IPS DF 6.9 (cell line): ENCODE measurements at regions not wholly inside any gene's neighbourhood (a gene's known extent, or its start where the extent isn't known, plus 50 kb on each side); places are given as distances from the start of the nearest gene placed in this dataset.
A peak's percentile ranks its signal among the peaks of the same experiment; 100 is the strongest.

Experiments used
- DNase-seq: peaks from one replicate; pipeline ENCODE4 v3.0.0-alpha.2; 2013; ENCODE audit warnings: low read depth, low spot score
- H3K27ac ChIP-seq: one replicate; pipeline ENCODE4 v1.5.1; 2013; ENCODE audit warnings: low read length, control low read depth
- H3K27me3 ChIP-seq: 2 replicates; pipeline ENCODE4 v1.6.1; 2013; ENCODE audit warnings: mild to moderate bottlenecking, low read length; ENCODE audit not compliant: control insufficient read depth, insufficient read depth
- H3K36me3 ChIP-seq: 2 replicates; pipeline ENCODE4 v1.6.1; 2013; ENCODE audit warnings: low read length; ENCODE audit not compliant: control insufficient read depth, insufficient read depth
- H3K4me1 ChIP-seq: 2 replicates; pipeline ENCODE4 v1.6.1; 2013; ENCODE audit warnings: low read length; ENCODE audit not compliant: control insufficient read depth, insufficient read depth
- H3K4me3 ChIP-seq: 2 replicates; pipeline ENCODE4 v1.5.1; 2013; ENCODE audit warnings: mild to moderate bottlenecking, low read length
- H3K9me3 ChIP-seq: 2 replicates; pipeline ENCODE4 v1.6.1; 2013; ENCODE audit warnings: low read length, inconsistent platforms; ENCODE audit not compliant: control insufficient read depth, insufficient read depth
- WGBS: extraction: QIAGEN DNeasy Blood & Tissue Kit; methylation state at CpG from one replicate; pipeline ENCODE4 v1.1.7; 2013; ENCODE audit warnings: mixed read lengths, missing lambda C conversion rate; ENCODE audit not compliant: insufficient read length, insufficient coverage; 5-methylcytosine and 5-hydroxymethylcytosine counted together

DNA sequence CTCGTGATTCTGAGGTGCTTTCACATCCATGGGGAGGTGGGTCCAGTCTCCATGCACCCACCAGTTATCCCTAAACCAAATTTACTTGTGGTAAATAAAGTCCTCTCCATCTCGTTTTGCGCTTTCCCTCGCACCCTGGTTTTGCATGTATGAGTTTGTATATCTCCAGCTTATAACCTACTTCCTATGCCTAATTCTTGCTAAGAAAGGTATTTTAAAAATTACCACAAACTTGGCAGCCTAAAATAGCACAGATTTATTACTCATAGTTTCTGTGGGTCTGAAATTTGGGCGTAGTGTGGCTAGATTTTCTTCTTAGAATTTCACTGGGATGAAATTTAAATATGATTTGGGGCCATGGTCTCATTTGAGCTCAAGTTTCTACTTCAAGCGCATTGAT lies 511.5 kb downstream of the NYAP2 start:
- Histone ChIP-seq H3K27ac (no peak overlapping the region), H3K36me3 (no peaks in the 10 kb centered on the region), H3K4me3 (no peak overlapping the region), H3K27me3 (no peaks in the 10 kb centered on the region), H3K4me1 (no peaks in the 10 kb centered on the region), H3K9me3 (no peaks in the 10 kb centered on the region)
- no CpG with 5 or more reads among the region's 6 CpGs for WGBS
- no peak for DNase-seq

GRCh38 chr2:225895126-225895525 lies 495.6 kb downstream of the NYAP2 start:
- no peak for DNase-seq
- Histone ChIP-seq H3K27ac (no peak overlapping the region), H3K4me1 (no peaks in the 10 kb centered on the region), H3K36me3 (no peaks in the 10 kb centered on the region), H3K27me3 (no peaks in the 10 kb centered on the region), H3K9me3 (no peaks in the 10 kb centered on the region), H3K4me3 (no peak overlapping the region)
- WGBS = no CpG with 5 or more reads among the region's 1 CpG

DNA sequence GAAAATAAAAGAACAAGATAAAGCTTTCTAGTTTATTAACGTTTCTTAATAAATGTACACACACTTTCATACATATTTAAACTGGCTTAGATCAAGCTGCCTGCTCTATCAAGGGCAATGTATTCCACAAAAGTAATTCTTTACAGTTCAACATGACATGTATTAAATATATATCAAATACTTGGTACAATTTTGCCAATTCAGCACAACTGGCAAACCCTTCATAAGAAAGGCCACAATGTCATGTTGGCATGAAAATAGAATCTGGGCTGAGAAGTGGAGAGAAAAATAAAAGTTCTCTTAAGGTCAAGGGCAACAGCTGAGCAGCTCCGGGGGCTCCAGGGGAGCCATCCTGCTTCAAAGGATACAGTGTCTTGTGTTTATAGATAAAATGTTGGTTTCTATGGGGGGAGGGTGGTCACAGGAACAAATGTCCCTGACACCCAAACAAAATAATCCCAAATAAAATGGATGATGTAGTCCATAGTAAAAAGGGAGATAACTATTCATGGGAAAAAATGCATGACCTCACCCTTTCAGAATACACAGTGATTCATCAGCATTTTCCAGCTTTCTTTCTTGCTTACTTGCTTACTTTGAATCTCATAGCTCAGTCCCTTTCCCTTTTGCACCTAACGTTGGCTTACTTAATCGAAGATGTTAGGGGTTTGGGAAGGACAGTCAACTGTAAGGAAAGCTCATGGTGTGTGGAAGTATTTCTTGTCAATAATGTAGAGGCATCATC lies 494.9 kb downstream of the NYAP2 start:
- WGBS = no CpG with 5 or more reads among the region's 4 CpGs
- Histone ChIP-seq H3K4me1 (no peaks in the 10 kb centered on the region), H3K36me3 (no peaks in the 10 kb centered on the region), H3K27ac (no peak overlapping the region), H3K9me3 (no peaks in the 10 kb centered on the region), H3K4me3 (no peak overlapping the region), H3K27me3 (no peaks in the 10 kb centered on the region)
- DNase-seq = no peak

DNA sequence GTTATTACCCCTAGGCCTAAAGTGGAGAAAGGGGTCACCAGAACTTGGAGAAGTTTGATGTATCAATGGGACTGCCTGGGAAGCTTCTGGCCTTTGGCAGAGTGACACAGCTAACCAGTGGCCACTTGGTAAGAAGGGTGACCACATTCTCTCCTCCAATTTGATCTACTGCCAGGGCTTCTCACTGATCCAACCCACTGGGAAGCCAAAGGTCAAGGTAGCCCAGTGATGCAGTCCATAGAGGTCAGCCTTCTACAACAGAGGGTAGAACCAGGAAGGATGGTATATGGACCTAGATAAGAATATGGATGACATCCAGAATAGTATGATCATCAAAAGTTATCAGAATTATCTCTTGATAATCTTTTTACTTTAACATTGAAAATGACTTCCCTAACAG lies 493.6 kb downstream of the NYAP2 start:
- no peak overlapping the region for H3K27ac ChIP-seq
- H3K9me3 ChIP-seq = no peaks in the 10 kb centered on the region

DNA sequence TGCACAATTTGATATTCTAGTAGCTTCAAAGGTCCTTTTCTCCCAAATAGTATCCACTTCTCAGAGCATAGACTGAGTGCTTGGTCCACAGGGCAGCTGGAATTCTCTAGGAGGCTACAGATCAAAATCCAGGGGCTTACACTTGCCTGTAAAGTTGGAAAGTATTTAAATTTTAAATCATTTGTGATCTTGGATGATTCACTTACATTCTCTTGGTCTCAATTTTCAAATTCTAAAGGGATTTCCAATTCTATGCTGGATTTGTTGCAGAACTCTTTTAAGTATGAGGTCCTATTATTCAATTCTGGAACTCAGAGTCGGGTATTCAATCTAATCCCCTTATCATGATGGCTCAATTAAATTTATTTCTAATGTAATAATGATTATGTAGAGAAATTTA lies 492.3 kb downstream of the NYAP2 start:
- Histone ChIP-seq H3K4me1 (no peaks in the 10 kb centered on the region), H3K36me3 (no peaks in the 10 kb centered on the region), H3K4me3 (no peak overlapping the region), H3K9me3 (no peaks in the 10 kb centered on the region), H3K27ac (no peak overlapping the region), H3K27me3 (no peaks in the 10 kb centered on the region)
- no CpG with 5 or more reads among the region's 1 CpG for WGBS
- DNase-seq = no peak

More for the DNA sequence above, 493.6 kb downstream of the NYAP2 start:
- H3K4me1 ChIP-seq = no peaks in the 10 kb centered on the region
- no peaks in the 10 kb centered on the region for H3K36me3 ChIP-seq
- DNase-seq = no peak
- H3K4me3 ChIP-seq = no peak overlapping the region
- H3K27me3 ChIP-seq = no peaks in the 10 kb centered on the region

GRCh38 chr2:225891013-225891412 lies 491.5 kb downstream of the NYAP2 start:
- no peak overlapping the region for H3K27ac ChIP-seq

DNA sequence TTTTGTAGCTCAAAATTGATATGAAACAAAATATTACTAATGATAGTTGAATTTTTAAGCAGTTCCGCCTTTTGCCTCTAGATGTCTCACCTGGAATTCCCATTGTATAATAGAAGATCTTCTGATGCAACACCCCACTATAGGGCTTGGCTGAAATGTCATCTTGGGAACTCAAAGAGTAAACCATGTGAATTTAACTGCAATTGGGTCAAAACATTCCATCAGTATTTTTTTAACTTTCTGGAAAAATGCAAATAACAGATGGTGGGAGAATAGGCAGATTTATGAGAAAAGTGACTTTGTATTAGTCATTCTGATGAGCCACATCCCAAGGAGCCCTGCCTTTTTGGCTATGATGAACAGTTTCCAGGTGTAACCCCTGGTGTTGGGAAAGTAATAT lies 489.9 kb downstream of the NYAP2 start:
- no peak overlapping the region for H3K27ac ChIP-seq
- WGBS = no CpG with 5 or more reads among the region's 1 CpG
- no peaks in the 10 kb centered on the region for H3K4me1 ChIP-seq
- H3K4me3 ChIP-seq = no peak overlapping the region
- H3K36me3 ChIP-seq = no peaks in the 10 kb centered on the region
- no peaks in the 10 kb centered on the region for H3K9me3 ChIP-seq
- H3K27me3 ChIP-seq = no peaks in the 10 kb centered on the region
- DNase-seq = peak; percentile 16

More at GRCh38 chr2:225891013-225891412, 491.5 kb downstream of the NYAP2 start:
- no peak overlapping the region for H3K4me3 ChIP-seq
- no peaks in the 10 kb centered on the region for H3K4me1 ChIP-seq
- DNase-seq = no peak
- WGBS = no CpG with 5 or more reads among the region's 2 CpGs
- H3K36me3 ChIP-seq = no peaks in the 10 kb centered on the region
- H3K9me3 ChIP-seq = no peaks in the 10 kb centered on the region
- H3K27me3 ChIP-seq = no peaks in the 10 kb centered on the region

GRCh38 chr2:225867071-225867470 lies 467.6 kb downstream of the NYAP2 start:
- no peak overlapping the region for H3K4me3 ChIP-seq
- no peak overlapping the region for H3K27ac ChIP-seq
- H3K9me3 ChIP-seq = no peaks in the 10 kb centered on the region
- no peaks in the 10 kb centered on the region for H3K4me1 ChIP-seq
- no peak for DNase-seq
- WGBS = no CpG with 5 or more reads among the region's 5 CpGs
- no peaks in the 10 kb centered on the region for H3K27me3 ChIP-seq
- no peaks in the 10 kb centered on the region for H3K36me3 ChIP-seq

DNA sequence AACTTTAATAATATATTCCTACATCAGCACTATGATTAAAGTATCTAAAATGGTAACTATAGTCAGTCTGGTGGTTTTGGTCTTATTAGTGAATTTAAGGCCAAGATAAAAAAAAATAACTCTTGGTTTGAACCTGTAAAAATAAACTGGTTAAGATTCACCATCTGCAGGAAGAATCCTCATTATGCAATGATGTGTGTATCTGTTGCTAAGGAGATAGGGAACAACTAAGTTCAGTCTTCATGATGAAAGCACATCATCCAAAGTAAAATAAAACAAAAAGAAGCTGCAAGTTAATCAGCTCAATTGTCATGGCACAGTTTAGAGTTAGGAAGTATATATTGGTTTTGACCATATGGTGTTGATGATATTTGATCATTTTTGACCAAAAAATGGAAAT lies 466.0 kb downstream of the NYAP2 start:
- Histone ChIP-seq H3K9me3 (no peaks in the 10 kb centered on the region), H3K27me3 (no peaks in the 10 kb centered on the region), H3K36me3 (no peaks in the 10 kb centered on the region), H3K4me3 (no peak overlapping the region), H3K4me1 (no peaks in the 10 kb centered on the region), H3K27ac (no peak overlapping the region)
- DNase-seq = no peak

- no CpG with 5 or more reads among the region's 1 CpG for WGBS
- H3K4me1 ChIP-seq = no peaks in the 10 kb centered on the region
- H3K9me3 ChIP-seq = no peaks in the 10 kb centered on the region
- H3K36me3 ChIP-seq = no peaks in the 10 kb centered on the region
- DNase-seq = no peak
- no peak overlapping the region for H3K4me3 ChIP-seq
- H3K27ac ChIP-seq = no peak overlapping the region
- no peaks in the 10 kb centered on the region for H3K27me3 ChIP-seq
Observed at GRCh38 chr2:225864394-225864793, 464.9 kb downstream of the NYAP2 start.

DNA sequence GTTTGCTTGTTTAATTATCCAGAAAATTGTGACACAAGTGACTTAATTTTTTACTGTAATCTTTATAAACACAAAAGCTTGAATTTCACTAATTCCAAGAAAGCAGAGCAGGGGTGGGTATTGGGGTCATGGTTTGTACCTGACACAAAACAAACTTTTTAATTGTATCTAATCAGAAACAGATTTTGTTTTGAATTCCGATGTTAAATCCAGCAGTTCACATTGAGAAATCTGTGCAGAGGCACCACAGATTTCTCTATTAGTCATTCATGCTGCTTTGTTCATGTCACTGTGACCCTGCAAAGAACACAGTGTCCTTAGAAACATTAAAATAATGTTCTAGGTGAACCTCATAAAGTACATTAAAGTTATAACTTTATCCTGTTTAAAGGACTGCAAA lies 443.4 kb downstream of the NYAP2 start:
- H3K9me3 ChIP-seq = no peaks in the 10 kb centered on the region
- H3K27ac ChIP-seq = no peak overlapping the region
- no peaks in the 10 kb centered on the region for H3K36me3 ChIP-seq
- DNase-seq = no peak
- H3K27me3 ChIP-seq = no peaks in the 10 kb centered on the region
- no peaks in the 10 kb centered on the region for H3K4me1 ChIP-seq
- WGBS = no CpG with 5 or more reads among the region's 1 CpG
- no peak overlapping the region for H3K4me3 ChIP-seq
